ENCODE measurements at regions not wholly inside any gene's neighbourhood (a gene's known extent, or its start where the extent isn't known, plus 50 kb on each side); places are given as distances from the start of the nearest gene placed in this dataset.

GRCh38 chr5:115355767-115356381 is 59.4 kb upstream of the CCDC112 start:
- no peak for TF ChIP-seq CTCF (IDR thresholded peaks at IDR 0.05; ENCODE audit: insufficient read depth, low read depth, low read length)
- no peak for TF ChIP-seq EZH2 (IDR thresholded peaks at IDR 0.05; ENCODE audit: insufficient read depth, low read length)
